Stimulated activated CD4-positive, alpha-beta T cell treated with anti-CD3 and anti-CD28 coated beads, Interleukin-4, amount 100 ng/mL, for 48 hours (primary cell): ENCODE measurements at regions not wholly inside any gene's neighbourhood (a gene's known extent, or its start where the extent isn't known, plus 50 kb on each side); places are given as distances from the start of the nearest gene placed in this dataset.
"Not testable (repeated sequence)": the region's sequence is repeated elsewhere in the genome, so short reads cannot be mapped to it uniquely, and the experiment has no call there.

Experiments
- DNase-seq, 2 donors: peaks; one replicate each; pipeline ENCODE4 v3.0.0-alpha.2; 2020; ENCODE audit warnings: low read depth in 2 of 2

DNA sequence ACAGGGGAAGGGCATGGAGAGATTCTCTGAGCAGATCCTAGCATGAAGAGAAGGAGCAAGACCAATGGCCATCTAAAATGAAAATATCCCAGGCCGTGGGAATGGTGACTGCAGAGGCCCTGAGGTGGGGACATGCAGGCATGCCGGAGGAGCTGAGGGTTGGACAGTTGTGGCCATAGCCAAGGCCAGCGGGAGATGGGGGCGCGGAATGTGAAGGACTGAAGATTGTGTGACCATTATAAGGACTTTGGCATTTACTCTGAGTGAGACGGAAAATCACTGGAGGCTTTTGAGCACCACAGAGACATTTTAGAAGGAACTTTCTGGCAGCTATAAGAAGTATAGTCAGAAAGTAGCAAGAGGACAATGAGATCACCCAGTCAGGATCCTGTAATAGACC is 341.1 kb downstream of the SFMBT2 start:
- DNase-seq, result no peak

DNA sequence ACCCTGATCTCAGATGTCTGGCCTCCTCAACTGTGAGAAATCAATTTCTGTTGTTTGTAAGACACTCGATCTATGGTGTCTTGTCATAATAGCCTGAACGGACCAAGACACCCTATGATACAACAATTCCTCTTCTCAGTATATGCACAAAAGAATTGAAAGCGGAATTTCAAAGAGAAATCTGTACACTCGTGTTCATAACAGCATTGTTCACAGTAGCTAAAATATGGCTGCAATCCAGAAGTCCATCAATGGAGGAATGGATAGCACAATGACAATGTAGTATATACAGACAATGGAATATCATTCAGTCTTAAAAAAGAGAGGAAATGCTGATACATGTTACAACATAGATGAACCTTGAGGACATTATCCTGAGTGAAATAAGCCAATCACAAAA is 354.6 kb downstream of the SFMBT2 start:
- no peak for DNase-seq

DNA sequence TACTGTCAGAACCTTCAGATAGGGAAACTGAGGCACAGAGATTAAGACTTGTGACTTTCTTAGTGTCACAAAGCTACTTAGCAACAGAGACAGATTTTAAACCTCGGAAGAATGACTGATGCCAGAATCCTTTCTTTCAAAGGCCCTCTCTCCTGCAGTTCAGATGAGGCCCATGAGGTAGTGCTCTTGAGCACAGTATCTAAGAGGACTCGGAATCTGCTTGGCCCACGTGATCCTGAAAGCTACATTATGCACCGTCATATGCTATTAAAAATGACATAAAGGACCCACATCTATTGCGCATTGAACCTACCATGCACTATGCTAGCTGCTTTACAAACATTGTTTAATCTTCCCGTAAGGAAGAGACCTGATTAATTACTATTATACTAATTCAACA is 355.9 kb downstream of the SFMBT2 start:
- DNase-seq, result no peak

DNA sequence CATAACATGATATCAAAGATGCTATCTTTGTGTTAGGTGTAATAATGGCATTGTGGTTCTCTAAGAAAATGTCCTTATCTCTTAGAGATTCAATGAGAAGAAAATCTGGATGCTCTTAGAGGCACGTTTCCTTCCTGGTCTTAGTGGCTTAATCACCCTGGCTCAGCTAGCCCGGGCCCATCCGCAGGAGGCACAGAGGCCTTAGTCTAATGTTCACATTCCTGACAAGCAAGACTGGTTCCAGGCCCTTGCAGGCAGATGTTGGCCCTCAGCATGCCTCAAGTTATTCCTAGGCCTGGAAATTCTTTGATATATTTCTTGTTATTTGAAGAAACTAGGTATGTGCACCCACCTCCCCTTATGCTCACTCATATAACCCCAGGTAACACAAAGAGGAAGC is 357.6 kb downstream of the SFMBT2 start:
- no peak for DNase-seq

DNA sequence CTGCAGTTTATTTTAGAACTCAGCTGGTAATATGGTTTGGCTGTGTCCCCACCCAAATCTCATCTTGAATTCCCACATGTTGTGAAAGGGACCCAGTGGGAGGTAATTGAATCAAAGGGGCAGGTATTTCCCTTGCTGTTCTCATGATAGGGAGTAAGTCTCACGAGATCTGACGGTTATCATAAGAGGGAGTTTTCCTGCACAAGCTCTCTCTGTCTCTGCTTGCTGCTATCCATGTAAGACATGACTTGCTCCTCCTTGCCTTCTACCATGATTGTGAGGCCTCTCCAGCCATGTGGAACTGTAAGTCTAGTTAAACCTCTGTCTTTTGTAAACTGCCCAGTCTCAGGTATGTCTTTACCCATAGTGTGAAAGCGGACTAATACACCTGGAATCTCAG is 360.8 kb downstream of the SFMBT2 start:
- DNase-seq, result not testable (repeated sequence)

DNA sequence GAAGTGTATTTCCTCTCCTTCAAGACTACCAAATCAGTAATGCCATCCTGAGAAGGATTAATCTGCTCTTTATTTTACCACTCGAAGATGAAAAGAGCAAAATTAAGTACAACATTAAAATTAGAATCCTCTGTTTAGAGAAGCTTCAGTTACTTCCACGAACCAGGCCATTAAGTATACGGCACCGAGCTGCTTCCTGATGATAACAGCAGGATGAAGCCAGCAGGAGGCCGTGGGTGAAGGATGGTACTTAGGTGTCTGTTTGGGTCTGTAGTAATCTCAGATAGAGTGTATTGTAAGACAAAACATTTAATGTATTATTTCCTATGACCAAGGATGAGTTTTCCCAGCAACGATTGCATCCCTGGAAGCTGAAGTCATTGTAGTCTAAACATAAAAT is 362.8 kb downstream of the SFMBT2 start:
- no peak for DNase-seq

DNA sequence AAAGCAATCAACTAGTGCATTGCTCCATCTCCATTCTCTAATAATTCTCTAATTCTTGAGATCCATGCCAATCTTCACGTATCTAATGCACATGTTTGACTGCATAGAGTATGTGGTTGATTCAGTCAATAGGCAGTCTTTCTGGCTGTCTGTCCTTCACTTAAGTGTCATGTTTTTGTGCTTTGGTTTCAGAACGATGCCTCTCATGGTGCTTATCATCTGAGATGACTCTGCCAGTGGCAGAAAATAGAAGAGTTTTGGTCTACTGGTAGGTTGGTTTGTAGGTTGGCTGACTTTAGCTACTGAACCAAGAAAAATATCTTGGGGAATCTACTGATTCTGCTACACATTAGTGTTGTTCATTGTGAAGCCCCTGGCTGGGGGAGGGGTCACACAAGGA is 364.2 kb downstream of the SFMBT2 start:
- DNase-seq, result no peak

DNA sequence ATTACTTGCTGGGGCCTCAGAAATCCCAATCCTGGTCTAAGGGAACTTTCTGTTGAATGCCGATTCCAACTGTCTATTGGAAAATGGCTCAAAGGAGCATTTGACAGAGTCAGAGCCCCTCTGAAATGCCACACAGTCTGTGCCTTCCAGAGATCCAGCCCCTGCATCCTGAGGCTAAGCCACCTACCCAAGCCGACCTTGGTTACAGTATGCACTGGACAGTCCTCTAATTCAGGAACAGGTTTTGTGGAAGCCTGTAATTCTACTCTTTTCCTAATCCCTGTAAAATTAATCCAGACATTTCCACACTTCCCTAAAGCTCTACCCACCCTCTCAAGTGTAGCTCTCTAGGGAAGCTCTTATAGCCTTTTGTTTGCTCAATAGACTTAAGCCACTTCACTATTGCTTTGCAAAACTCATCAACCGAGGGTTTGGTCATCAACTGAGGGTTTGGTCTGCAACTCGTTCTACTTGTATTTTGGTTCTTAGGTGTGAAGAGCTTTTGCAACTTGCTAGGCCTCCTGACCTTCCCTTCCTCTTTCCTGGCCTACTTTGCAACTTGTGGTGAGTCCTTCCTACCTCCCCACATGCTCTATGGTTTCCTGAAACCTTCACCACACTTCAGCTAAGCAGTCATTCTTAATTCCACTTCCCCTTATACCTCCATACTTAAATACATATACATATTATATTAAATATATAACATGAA is 364.8 kb downstream of the SFMBT2 start:
- DNase-seq, result no peak

DNA sequence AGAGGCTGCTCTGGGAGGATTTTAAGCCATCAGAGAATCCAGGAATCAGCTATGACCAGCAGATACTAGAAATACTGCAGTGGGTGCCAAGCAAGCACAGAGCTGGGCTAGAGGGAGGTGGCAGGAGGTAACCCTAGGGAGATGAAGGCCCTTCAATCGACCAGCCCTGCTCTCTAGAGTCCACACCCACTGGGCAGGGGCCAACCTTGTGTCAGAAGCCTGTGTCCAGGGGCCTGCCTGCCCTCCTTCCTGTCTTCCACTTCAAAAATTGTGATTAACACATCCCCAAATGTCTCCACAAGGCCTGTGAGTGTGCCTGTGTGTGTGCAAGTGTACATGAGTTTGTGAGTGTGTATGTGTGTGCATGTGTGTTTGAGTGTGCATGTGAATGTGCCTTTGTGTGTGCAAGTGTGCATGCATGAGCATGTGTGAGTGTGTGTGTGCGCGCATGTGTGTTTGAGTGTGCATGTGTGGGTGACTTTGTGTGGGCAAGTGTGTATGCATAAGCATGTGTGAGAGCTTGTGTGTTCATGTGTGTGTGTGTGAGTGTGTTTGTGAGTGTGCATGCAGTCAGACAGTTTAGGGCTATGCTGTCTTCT is 367.7 kb downstream of the SFMBT2 start:
- DNase-seq, result no peak

DNA sequence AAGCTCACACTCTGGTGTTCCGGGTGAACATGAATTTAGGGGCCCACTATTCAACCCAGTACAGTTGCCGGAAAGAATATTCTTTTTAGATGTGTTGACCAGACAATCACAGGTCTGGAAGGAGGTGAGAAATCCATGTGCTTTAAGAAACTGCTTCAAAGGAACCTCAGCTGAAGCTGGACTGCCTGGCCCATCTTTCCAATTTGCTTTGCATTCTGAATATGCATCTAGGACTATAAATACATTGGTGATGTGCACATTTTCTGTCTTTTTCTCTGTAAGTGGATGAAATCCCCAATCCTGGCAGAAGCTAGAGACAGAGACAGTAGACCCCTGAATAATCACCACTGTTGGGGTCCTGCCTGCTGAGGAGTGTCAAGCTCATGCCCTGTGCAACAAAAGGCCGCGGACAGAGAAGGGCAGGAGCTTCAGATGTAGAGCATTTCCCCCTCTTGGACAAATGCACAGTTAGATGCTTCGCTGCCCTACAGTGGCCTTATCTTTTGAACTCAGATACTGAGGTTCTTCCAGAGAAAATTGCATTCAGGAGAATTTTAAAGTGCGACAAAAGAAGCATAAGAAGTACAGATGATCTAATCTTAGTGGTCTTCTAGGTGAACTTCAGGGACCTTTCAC is 368.3 kb downstream of the SFMBT2 start:
- no peak for DNase-seq

DNA sequence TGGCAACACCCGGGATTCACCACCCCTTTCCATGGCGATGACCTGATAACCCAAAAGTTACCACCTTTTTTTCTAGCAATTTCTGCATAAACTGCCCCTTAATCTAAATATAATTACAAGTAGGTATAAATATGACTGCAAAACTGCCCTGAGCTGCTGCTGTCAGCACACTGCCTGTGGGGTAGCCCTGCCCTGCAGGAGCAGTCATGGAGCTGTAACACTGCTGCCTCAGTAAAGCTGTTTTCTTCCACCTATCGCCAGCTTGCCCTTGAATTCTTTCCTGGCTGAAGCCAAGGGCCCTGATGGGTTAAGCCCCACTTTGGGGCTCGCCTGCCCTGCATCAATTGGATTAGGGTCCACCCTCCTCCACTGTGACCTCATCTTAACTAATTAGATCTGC is 368.8 kb downstream of the SFMBT2 start:
- DNase-seq, result no peak

DNA sequence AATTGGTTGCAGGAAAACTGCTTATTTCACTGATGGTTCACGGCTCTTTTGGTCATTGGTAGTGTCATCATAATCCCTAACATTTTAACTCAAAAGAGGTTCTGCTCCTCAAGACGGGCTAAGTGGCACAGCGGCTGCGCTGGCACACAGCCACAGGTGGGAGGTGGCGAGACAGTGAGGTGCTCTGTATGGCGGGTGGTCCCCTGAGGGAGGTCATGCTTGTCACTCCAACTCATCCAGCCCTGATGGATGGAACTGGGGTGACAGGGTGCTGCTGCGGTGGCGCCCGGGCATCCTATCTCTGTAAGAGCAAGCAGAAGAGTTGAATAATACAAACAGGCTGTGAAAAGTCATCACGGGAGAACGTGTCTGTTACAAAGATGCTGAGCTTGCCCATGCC is 370.2 kb downstream of the SFMBT2 start:
- no peak for DNase-seq

DNA sequence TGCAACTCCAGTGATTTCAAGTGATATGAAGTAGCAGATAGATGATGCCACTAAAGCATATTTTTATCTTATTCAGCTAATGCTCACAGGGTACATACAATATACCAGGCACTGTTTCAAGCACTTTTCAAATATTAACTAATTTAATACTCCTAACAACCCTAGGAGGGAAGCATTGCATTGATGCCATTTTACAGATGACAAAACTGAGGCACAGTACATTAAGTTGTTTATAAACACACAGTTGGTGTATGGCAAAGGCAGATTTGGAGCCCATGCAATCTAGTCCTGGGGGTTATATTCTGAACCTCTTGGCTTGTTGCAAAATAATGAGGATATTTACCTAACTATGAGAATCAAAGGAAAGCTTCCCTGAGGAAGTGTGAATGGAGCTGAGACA is 371.0 kb downstream of the SFMBT2 start:
- DNase-seq, result no peak

DNA sequence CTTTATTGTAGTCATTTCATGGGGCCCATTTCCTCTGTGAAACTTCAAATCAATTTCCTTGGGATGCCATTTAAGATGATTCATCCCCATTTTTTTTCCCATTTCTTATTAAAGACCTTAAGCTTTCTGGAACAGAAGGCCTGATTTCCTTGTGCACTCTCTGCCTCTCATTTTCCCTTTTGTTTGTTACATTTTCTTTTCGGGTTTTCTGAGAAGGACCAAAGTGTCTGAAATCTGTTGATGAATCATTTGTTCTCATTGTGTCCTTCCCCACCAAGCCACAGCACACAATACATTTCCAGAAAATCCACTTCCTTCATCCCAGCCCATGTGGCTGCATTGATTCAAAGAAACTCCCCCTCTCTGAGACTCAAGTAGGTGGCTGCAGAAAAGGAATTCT is 372.4 kb downstream of the SFMBT2 start:
- no peak for DNase-seq

DNA sequence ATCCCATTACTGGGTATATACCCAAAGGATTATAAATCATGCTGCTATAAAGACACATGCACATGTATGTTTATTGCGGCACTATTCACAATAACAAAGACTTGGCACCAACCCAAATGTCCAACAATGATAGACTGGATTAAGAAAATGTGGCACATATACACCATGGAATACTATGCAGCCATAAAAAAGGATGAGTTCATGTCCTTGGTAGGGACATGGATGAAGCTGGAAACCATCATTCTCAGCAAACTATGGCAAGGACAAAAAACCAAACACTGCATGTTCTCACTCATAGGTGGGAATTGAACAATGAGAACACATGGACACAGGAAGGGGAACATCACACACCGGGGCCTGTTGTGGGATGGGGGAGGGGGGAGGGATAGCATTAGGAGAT is 373.4 kb downstream of the SFMBT2 start:
- not testable (repeated sequence) for DNase-seq

DNA sequence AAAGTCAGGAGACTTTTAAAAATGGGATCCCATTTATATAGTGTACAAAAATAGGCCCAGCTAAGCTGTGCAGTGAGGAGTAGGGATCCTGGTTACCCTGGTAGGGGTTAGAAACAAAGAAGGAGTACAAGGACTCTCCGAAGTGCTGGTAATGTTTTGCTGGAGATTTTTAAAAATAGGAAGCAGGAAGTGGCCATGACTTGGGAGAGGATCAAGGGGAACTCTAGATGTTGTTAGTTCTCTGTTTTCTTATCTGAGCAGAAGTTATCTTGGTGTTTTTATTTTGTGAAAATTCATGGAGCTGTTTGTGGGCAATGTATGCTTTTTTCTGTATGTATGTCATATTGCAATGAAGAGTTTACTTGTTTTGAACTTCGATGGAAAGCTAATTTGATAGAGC is 373.9 kb downstream of the SFMBT2 start:
- DNase-seq, result no peak

DNA sequence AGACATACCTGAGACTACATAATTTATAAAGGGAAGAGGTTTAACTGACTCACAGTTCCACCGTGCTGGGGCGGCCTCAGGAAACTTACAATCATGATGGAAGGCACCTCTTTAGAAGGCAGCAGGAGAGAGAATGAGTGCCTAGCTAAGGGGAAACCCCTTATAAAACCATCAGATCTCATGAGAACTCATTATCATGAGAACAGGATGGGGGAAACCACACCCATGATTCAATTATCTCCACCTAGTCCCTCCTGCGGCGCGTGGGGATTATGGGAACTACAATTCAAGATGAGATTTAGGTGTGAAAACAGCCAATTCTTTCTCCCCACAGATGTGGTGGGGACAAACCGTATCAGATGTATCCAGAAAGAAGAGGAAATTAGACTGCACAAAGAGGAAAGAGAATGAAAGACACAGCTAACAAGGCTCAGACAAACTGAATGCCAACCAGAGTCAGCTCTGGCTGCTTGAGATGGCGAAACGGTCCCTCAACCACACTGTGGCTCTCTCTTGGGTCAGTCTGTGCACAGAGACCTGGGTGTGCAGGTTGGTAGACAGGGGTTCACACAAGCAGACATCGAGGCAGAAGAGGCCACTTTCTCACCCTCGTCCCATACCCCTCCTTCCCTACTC is 375.6 kb downstream of the SFMBT2 start:
- DNase-seq, result peak; percentile 13 to 38

DNA sequence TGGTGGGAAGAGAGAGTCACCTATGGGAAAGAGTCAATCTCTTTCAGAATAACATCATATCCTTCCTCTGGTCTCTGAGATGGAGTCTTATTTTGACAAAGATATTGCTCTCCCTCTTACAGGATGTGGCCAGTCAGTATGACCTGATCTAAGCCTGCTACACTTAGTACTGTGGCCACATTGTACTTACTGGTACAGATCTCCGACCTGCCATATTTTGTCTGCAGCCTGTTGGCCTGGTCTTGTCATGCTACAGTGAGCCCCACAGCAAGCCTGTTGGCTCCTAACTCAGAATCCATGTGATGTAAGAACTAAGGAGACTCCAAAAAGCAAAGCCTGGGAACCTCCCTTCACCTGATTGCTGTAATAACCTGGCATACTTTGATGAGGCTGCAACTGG is 377.8 kb downstream of the SFMBT2 start:
- DNase-seq, result no peak

DNA sequence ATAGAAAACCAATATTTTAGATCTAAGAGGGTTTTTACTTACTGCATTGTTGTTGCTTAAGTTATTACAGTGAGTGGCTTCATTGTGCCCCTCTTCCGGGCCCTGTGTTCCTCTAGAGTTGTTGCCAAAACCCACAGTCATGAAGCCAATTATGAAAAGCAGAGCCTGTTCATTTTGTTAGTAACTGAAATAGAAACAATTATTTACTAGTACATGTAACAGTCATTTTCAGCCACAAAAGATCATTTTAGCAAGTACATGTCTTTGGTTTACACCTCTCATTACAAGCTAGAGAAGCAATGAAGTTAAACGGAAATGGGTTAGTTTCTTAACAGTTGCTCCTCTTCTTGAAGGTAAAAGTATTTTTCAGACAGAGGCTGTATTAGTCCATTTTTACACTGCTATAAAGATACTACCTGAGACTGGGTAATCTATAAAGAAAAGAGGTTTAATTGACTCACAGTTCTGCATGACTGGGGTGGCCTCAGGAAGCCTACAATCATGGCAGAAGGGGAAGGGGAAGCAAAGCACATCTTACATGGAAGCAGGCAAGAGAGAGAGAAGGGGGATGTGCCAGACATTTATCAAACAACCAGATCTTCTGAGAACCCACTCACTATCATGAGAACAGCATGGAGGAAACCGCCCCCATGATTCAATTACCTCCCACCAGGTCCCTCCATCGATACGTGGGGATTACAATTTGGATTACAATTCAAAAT is 380.5 kb downstream of the SFMBT2 start:
- no peak for DNase-seq

DNA sequence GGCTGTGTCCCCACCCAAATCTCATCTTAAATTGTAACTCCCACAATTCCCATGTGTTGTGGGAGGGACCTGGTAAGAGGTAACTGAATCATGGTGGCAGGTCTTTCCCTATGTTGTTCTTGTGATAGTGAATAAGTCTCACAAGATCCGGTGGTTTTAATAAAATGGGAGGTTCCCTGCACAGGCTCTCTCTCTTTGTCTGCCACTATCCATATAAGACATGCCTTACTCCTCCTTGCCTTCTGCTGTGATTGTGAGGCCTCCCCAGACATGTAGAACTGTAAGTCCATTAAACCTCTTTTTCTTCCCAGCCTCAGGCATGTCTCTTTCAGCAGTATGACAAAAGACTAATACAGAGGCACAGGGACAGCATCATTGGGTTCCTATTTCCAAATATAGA is 381.2 kb downstream of the SFMBT2 start:
- DNase-seq, result no peak

DNA sequence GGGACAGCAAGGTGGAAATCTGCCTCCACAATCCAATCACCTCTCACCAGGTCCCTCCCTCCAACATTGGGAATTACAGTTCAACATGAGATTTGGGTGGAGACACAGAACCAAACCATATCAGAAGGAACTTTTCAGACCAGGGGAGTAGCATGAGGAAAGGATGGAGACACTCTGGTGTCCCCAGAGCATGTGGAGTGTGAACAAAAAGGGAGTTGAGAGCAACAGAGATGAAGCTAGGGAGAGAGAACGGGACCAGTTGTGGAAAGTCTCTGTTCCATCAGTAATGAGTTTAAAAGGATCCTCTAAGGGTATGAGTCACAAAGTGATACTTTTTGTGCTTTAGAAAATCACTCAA is 382.0 kb downstream of the SFMBT2 start:
- DNase-seq, result no peak
